SK-N-SH (cell line): ENCODE measurements at regions not wholly inside any gene's neighbourhood (a gene's known extent, or its start where the extent isn't known, plus 50 kb on each side); places are given as distances from the start of the nearest gene placed in this dataset.

Experiments
- MXI1 ChIP-seq: IDR thresholded peaks from 2 replicates; pipeline ENCODE4 v1.6.1; 2012; ENCODE audit warnings: mild to moderate bottlenecking, low read depth, low read length, improper control_type of control experiment
- POLR2AphosphoS5 ChIP-seq: IDR thresholded peaks from 2 replicates; pipeline ENCODE4 v1.6.1; 2012; ENCODE audit warnings: low read depth, low read length
- TCF12 ChIP-seq: IDR thresholded peaks from 2 replicates; pipeline ENCODE4 v1.4.0; 2012
- TF ChIP-seq, protein P1 (sequence below): fragments of 200-600 bp; sonication (generic); IDR thresholded peaks from 2 replicates; pipeline ENCODE4 v1.6.1; 2017; ENCODE audit warnings: antibody characterized with exemption, mild to moderate bottlenecking, moderate library complexity
- TF ChIP-seq, protein P2 (sequence below): fragments of 150-350 bp; IDR thresholded peaks from 2 replicates; pipeline ENCODE4 v1.6.1; 2017; ENCODE audit warnings: antibody characterized with exemption, low read length, low read depth, borderline replicate concordance

DNA sequence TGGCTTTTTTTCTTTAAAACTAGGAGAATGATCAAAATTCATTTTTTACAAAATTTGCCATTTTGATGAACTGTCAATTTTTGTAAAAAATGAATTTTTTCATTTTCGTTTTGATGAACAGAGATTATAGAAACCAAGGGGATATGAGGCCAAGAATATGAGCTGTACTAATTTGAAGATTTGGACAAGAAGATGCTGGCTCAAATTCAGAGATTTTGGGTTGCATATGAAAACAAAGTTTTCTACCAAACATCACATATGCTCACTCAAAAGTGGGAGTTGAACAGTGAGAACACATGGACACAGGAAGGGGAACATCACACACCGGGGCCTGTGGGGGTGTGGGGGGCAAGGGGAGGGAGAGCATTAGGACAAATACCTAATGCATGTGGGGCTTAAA, 230.7 kb downstream of the SNAPC1 start:
- TF ChIP-seq, protein P1, sequence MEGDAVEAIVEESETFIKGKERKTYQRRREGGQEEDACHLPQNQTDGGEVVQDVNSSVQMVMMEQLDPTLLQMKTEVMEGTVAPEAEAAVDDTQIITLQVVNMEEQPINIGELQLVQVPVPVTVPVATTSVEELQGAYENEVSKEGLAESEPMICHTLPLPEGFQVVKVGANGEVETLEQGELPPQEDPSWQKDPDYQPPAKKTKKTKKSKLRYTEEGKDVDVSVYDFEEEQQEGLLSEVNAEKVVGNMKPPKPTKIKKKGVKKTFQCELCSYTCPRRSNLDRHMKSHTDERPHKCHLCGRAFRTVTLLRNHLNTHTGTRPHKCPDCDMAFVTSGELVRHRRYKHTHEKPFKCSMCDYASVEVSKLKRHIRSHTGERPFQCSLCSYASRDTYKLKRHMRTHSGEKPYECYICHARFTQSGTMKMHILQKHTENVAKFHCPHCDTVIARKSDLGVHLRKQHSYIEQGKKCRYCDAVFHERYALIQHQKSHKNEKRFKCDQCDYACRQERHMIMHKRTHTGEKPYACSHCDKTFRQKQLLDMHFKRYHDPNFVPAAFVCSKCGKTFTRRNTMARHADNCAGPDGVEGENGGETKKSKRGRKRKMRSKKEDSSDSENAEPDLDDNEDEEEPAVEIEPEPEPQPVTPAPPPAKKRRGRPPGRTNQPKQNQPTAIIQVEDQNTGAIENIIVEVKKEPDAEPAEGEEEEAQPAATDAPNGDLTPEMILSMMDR: no peak
- TF ChIP-seq, protein P2, sequence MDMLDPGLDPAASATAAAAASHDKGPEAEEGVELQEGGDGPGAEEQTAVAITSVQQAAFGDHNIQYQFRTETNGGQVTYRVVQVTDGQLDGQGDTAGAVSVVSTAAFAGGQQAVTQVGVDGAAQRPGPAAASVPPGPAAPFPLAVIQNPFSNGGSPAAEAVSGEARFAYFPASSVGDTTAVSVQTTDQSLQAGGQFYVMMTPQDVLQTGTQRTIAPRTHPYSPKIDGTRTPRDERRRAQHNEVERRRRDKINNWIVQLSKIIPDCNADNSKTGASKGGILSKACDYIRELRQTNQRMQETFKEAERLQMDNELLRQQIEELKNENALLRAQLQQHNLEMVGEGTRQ: no peak
- TF ChIP-seq POLR2AphosphoS5: no peak
- no peak for TF ChIP-seq MXI1
- TF ChIP-seq TCF12: no peak
